Limb (tissue), 2 donors: ENCODE measurements at regions not wholly inside any gene's neighbourhood (a gene's known extent, or its start where the extent isn't known, plus 50 kb on each side); places are given as distances from the start of the nearest gene placed in this dataset.
"Not testable (repeated sequence)": the region's sequence is repeated elsewhere in the genome, so short reads cannot be mapped to it uniquely, and the experiment has no call there.

Source experiments
- DNase-seq, 2 donors: peaks; one replicate each; pipeline ENCODE4 v3.0.0-alpha.2; 2016; ENCODE audit errors: extremely low spot score in 2 of 2

DNA sequence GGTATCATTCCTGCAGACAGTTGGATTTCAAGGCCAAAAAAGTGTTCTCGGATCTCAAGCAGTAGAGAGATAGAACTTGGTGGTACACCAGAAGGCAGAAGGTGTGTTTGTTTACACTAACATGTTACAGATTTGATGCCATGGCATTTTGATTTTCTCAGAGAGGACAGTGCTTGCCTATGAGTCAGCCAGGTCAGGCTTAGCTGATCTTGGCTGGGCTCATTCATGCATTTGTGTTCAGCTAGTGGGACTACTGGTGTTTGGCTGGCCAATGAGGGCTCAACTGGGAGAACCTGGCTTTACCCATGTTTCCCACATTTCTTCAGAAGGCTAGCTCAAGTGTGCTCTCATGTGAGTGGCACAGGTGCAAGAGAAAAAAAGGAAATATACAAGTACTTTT, 162.0 kb downstream of the C1D start:
- no peak for DNase-seq

DNA sequence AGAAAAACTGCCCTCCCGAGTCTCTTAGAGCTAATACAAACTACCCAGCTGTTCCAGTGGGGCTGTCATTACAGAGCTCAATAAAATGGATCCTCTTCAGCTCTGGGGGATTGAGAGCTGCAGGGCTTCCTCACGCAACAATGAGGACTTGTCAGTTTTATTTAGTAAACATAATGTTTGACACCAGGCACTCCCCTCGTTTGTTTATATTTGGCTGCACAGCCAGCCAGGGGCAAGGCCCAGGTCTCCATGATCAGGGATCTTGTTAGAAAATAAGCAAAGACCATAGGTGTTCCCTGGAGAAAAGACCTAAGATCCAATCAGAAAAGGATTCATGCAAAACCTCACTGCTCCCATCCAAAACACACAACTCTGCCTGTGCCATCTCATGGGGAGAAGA, 158.2 kb downstream of the C1D start:
- DNase-seq: no peak

DNA sequence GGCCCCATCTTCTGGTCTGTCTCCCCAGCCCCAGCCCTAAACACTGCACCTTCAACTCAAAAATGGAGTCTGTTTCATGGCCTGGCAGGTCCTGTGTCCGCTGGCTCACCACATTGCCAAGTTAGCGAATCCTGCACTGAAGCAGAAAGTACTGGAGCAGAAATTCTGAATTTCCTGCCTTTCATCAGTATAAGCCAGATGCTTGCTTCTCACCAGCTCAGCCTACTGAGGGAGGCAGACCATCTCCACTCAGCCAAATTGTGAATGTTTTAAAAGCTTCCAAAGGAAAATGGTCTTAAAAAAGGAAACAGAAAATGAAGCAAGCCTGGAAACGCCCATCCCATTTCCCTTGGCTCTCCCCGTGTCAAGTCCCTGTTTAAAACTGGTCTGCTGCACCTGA, 157.8 kb downstream of the C1D start:
- DNase-seq: no peak

DNA sequence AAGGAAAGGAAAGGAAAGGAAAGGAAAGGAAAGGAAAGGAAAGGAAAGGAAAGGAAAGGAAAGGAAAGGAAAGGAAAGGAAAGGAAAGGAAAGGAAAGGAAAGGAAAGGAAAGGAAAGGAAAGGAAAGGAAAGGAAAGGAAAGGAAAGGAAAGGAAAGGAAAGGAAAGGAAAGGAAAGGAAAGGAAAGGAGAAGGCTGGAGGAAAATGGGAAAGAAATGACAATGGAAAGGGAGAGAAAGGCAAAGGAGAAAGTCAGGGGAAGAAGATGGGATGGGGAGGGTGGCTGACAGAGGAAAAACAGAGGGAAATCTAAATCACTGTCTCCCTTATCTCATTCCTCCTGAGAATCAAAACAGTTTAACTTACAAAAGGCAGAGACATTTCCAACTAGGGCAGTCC, 156.3 kb downstream of the C1D start:
- DNase-seq: not testable (repeated sequence)

DNA sequence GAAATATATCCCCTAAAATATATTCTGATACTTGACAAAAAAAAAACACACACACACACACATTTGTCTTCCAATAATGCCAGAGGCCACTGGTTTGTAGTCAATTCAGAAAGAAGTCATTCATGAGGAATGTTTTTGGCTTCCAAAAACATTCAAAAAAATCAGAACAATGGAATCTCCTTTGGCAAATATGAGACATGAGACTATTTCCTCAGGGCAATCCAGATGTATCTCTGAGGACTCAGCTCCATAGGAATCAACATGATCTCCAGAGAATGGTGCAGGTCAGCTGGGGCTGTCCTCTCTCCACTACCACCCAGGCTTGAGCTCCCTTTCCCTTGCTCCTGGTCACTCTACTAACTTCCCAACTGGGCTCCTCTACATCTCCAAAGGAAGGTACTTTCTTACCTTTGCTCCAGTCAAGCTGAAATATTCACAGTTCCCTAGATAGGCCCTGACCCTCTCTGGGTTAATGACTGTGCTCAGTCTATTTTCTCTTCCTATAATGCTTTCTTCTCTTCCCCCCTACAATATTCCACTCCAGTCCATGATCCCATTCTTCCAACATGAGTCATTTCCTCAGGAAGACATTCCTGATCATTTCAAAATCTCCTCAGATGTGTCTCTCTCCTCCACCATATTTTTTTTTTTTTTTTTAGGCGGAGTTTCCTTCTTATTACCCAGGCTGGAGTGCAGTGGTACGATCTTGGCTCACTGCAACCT, 145.3 kb downstream of the C1D start:
- DNase-seq: no peak

DNA sequence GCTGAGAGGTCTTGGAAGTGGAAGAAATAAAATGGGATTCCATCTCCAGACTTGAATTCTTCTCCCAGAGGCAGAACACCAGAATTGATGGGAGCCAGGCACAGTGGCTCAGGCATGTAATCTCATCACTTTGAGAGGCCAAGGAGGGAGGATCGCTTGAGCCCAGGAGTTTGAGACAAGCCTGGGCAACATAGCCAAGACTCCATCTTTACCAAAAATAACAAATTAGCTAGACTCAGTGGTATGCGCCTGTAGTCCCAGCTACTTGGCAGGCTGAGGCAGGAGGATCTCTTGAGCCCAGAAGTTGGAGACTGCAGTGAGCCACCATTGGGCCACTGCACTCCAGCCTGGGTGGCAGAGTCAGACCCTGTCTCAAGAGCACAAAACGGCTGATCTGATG, 144.3 kb downstream of the C1D start:
- no peak for DNase-seq

- DNase-seq: no peak
Measured at GRCh38 chr2:67919490-67919889, 143.3 kb downstream of the C1D start.

- no peak for DNase-seq
Measured at GRCh38 chr2:67922080-67922785, 140.6 kb downstream of the C1D start.

DNA sequence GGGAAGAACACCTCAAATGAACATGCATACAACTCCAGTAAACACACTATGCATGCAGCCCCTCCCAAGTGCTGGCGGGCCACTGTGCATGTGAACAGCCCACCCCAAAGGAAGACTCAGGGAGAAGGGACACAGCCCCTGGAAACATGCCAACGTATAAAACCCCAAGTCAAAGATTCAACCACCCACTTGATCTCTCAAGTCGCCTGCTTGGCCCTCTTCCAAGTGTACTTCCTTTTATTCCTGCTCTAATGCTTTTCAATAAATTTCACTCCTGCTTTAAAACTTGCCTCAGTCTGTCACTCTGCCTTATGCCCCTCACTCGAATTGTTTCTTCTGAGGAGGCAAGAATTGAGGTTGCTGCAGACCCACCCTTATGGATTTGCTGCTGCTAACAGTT, 139.1 kb downstream of the C1D start:
- DNase-seq: no peak

- DNase-seq: no peak
Measured at GRCh38 chr2:67927501-67927900, 135.3 kb downstream of the C1D start.

DNA sequence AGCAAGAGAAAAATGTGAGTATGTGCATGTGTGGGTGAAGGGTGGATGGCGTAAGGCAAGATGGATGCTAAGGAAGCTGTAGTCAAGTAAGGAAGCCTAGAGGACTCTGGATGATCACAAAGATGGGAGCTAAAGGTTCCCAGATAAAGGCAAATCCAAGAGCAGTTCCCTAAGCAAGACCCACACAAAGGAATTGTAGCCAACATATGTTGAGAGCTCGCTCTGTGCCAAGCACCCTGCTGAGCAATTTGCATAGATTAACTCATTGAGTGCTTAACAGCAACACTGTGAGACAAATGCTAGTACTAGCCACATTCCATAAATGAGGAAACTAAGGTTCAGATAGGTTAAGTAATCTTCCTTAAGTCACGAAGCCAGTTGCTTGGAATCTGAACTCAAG, 132.6 kb downstream of the C1D start:
- DNase-seq: no peak

- no peak for DNase-seq
Measured at GRCh38 chr2:67936969-67937368, 125.8 kb downstream of the C1D start.

DNA sequence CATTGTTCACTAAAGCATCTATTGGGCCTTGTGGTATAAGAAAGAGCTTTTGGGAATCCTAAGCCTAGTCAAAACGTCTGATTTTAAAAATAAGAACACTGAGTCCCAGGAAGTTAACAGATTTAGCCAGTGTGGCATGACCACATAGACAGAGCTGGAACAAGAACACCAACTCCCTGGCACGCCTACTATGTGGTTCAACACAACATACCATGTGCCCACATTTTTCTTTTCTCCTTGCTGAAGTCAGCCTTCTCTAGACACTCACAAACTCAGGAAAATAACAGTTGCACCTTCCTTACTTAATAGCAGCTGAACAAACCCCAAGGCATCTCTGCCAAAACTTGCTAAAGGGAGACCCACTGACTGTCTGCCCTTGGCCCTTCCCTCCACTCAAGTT, 124.8 kb downstream of the C1D start:
- DNase-seq: no peak

GRCh38 chr2:67945056-67945455, 117.7 kb downstream of the C1D start:
- no peak for DNase-seq

DNA sequence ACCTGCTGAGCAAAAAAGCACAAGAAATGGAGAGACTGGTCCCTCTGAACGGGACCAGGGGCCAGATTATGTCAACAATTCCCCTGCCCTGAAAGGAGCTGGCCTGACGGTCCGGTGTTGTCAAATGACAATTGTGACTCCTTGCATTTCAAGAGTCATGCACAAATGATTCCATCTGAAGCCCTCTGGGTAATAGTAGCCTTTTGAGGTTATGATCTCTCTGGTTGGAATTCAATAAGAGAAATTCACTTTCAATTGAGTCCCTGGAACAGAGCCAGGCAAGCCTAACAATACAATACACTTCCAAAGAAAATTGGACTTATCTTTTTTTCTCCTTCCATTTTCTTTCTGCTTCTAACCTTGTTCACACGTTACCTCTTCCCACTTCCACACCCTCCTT, 116.9 kb downstream of the C1D start:
- DNase-seq: no peak

- no peak for DNase-seq
Measured at GRCh38 chr2:67948057-67948456, 114.7 kb downstream of the C1D start.

DNA sequence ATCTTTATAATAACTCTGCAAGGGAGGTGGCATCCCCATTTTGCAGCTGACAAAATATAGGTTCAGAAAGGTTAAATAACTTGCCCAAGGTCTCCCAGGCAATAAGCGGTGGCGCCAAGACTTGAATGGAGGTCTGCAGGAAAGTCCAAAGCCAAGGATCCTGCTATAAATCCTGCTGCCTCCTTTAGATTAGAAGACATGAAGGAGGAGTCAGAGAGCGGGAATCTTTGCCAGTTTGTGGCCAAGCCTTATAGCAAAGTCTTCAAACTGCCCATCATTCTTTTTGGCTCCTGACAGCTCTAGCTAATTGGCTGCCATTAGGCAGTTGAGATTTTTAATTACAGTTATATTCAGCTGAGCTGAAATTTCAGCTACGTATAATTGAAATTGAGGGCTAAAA, 114.3 kb downstream of the C1D start:
- no peak for DNase-seq

DNA sequence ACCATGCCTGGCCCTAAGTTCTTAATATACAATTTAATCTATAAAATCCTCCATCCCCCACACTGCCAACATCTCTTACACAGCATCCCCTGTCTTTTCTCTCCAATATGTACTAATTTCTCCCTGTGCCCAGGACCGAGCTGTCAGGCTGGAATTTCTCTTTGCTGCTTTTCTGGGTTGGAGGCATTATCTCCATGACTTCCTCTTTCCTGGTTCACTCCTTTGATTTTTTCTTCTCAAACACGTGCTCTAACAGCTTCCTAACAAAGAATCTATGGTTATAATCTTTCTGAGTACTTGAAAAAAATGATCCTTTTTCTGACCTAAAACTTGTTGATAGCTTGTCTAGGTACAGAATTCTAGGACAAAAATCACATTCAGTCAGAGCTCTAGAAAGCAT, 112.8 kb downstream of the C1D start:
- no peak for DNase-seq

GRCh38 chr2:67950919-67951318, 111.9 kb downstream of the C1D start:
- no peak for DNase-seq

- no peak for DNase-seq
Measured at GRCh38 chr2:67952066-67952465, 110.7 kb downstream of the C1D start.

DNA sequence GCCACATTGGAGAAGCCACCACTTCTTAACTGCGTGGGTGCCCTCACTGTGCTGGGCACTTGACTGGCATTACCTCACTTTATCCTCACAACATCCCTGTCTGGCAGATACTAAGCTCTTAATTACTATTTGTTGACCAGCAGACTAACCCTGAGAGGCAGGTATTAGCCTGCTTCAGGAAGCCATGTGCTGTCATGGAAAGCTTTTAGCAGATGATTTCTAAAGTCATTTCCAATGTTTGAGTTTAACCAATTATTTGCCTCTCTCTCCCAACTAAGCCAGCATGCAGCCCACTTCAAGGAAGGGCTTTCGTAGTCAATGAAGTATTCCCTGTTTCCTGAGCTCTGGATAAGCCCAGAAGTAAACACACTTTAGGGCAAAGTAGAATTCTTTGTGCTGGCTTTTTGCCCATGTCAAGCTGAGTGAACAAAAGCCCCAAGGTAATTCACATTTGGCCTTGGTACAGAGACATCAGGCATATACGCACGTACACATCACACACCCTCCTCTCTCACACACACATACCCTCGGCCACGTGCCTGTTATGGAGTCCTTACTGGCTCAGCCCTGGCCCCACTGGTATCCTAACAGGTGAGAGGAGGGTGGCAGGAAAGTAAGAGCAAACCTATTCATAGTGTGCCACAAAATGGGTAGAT, 108.6 kb downstream of the C1D start:
- DNase-seq: no peak

DNA sequence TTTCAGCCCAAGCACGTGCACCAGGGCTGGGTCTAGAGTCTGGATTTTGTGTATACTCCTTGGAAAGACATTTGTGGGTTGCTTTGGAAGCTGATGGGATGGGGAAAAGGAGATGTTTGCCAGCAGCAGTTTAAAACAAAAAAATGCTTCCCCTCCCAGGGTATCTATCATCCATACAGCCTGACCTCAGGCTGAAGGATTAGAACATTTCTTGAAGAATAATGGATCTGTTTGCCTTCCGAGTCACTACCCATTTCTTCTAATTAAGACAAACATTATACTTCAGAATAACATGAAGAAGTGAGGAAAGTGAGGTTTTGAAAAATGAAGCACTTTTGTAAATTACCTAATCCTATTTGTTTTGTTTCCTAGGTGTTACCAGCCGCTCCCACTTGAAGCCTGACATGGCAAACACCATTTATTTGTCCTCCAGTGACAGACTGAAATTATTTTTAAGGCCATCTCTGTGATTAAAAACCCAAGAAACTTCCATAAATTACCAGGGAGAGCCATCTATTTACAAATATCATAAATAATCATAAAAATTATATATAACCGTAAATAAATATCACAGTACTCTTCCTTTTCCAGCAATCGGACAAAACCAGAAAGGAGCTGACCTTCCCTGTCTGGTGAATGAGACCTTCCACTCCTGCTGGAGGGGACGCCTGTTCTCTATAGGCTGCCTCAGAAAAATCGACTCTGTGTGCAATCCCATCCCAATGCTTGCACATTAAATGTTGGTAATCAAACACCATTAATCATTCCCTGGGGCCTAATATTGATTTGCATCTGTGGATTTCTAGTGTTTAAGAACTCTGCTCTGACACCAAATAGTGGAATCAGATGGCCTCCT, 106.8 kb downstream of the C1D start:
- DNase-seq: no peak
